ENCODE measurements at regions not wholly inside any gene's neighbourhood (a gene's known extent, or its start where the extent isn't known, plus 50 kb on each side); places are given as distances from the start of the nearest gene placed in this dataset.

DNA sequence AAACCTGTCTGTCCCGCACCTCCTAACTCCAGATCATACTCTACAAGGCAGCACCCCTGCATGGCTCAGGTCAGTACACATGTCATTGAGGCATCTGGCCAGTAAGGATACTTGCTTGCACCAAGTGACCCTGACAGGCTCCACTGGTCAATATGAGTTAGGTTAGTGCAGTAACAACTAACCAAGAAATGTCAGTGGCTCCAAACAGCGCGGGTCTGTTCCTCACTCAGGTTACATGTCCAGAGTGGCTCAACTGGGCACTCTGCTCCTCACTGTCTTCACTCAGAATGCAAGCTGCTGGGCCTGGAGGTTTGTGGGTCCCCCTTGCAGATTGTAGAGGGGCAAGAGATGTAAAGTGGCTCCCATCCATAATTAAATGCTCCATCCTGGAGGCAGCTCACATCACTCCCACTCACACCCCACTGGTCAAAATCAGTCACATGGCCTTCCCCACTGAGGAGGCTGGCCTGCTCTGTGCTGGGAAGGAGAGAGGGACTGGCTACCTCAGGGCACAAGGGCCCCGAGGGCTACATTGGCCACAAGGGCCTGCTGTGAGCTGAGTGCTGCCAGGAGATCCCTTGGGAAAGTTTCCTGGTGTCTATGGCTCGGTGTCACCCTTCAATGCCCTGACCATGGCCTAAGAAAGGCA, 109.1 kb upstream of the GDF10 start:
- no peak for DNase-seq (ENCODE audit: low spot score)

DNA sequence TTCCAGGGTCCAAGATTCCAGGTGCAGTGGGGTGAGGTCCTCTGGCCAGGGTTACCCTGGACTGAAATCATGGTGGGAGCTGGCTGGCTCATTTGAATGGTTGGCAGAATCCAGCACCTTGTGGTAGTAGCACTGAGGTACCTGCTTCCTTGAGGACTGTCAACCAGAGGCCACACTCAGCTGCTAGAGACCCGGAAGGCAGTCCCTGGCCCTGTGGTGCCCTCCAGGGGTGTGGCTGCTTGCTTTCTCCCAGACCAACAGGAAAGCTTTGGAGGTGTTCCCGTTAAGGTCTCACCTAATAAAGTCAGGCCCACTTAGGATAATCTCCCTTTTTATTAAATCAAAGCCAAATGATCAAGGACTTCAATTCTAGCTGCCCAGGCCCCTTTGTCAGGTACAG, 107.7 kb upstream of the GDF10 start:
- DNase-seq (ENCODE audit: low spot score) = no peak

DNA sequence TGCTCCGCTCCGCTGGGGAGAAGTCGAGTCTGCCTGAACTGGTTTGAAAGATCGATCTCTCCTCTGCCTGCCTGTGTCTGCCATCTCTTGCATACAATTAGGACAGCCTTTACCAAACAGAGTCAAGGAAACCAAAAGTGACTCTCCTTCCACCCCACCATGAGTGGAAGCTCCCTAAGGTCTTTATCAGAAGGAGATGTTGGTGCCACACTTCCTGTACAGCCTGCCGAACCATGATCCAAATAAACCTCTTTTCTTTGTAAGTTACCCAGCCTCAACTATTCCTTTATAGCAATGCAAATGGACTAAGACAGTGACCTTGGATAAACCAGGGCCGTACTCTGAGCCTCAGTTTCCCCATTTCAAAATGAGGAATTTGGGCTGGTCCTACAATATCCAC, 106.3 kb upstream of the GDF10 start:
- DNase-seq (ENCODE audit: low spot score) = no peak

DNA sequence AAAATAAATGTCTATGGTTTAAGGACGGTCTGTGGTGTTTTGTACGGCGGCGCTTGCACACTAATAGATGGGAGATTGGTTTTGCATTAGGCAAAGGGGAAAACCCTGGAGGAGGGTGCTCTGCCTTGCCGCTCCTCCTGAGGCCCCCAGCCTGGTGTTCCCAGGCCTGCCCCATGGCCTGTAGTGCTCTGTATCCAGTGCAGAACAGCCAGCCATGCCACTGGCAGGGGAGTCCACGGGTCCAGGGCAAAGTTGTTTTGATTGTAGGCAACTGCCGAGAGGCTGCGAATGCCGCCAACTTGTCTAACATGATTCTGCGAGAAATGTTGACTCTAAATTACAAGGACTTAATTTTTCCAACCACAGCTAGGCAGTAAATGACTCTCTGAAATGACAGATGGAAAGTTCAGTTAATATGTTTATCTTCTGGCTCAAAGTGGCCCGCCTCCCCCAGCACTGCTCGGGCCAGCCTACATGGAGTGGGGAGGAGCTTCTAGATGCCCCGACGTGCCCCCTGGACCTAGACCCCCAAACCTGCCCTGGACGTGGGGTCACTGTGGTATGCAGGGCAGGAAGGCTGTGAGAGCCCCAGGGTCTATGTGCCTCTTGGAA, 104.6 kb upstream of the GDF10 start:
- DNase-seq (ENCODE audit: low spot score) = no peak

DNA sequence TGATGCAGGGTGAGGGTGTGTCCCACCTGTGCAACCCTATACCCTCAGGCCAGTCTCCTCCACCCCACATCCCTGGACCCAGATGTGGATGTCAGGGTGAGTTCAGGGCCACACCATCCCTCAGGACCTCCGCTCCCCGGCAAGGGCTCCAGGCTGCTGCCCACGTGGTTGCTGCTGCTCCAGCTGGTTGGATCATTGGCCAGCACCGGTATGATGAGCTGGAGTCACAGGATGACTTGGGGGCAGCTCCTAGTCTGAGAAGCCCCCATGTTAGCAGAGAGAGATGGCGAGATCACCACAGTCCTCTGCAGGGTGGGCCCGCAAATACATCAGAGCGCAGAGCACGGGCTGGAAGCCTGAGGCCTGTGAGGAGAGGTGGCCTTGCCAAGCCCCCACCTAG, 103.3 kb upstream of the GDF10 start:
- no peak for DNase-seq (ENCODE audit: low spot score)

DNA sequence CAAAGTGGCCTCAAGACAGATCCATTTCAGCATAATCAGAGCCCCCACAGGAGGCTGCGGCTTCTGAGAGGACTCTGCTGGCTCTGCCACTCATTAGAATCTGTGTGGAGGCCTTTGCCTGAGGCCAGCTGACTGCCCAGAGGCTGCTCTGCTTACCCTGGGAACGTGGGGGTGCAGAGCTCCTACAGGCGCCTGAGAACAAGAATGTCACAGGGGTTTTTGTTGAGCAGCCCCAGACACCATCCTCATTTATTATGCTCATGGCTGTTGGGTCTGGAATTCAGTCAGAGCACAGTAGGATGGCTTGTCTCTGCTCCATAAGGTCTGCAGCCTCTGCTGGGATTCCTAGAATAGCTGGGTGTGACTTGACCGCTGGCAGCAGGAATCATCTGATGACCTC, 101.8 kb upstream of the GDF10 start:
- DNase-seq (ENCODE audit: low spot score) = no peak

DNA sequence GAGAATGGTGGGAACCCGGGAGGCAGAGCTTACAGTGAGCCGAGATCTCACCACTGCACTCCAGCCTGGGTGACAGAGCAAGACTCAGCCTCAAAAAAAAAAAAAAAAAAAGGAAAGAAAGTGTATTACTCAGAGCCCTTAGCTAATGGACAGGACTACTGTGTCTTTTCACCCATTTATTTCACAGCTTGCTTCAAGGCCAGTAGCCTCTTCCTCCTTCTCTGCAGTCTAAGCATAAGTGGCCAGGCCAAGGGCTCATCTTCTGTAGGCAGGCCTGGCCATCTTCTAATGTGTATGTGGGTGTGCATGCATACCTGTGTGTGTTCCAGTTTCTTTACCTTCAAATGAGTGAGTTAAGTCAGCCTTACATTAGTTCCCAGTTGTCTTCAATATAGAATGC, 94.8 kb upstream of the GDF10 start:
- no peak for DNase-seq (ENCODE audit: low spot score)

DNA sequence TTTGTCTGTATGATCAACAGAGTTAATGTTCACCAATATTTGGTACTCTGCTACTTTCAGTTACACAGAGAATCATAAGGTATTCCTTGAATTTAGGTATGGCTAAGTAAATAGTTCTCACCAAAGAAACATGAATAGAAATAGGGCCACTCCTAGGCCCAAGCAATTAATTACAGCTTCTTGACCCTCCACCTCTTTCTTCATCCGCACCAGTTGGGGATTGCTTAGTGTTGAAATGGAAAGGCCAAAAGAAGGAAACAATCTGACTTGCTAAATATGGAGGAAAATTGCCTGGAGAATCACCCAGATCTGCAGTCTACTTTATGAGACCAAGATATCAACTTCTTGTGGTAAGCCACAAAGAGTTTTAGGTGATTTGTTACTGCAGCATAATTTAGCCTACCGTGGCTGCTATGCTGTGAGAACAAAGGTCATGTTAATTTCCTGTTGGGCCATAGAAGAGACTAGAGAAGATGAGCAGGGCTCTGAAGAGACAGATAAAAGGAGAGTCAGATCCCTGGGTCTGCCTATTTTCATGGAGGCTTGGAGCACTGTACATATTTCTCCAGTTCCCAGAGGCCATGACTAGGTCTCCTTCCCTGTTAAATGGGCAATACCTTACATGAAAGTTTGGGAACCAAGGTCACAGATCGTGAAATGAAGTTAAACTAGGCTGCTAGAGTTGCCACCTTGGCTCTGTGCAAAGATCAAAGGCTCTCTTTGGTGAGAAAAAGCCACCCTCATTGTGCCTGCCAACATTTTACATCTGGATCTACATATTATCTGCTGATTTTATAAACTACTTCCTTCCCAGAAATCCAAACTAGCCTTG, 93.3 kb upstream of the GDF10 start:
- no peak for DNase-seq (ENCODE audit: low spot score)

DNA sequence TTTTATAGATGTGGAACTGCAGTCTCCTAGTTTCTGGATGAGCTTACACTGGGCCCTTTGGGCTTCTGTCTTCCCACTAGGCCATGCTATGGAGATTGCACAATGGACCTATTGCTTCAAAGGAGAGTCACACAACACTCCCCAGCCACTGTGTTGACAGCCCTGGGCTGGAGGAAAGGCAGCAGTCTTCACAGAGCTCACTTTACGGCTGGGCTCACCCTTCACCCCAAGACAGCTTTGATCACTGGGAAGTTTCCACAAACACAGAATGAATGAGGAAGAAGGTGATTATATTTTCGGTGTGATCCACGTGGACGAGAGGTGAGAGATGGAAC, 92.7 kb upstream of the GDF10 start:
- DNase-seq (ENCODE audit: low spot score) = no peak

DNA sequence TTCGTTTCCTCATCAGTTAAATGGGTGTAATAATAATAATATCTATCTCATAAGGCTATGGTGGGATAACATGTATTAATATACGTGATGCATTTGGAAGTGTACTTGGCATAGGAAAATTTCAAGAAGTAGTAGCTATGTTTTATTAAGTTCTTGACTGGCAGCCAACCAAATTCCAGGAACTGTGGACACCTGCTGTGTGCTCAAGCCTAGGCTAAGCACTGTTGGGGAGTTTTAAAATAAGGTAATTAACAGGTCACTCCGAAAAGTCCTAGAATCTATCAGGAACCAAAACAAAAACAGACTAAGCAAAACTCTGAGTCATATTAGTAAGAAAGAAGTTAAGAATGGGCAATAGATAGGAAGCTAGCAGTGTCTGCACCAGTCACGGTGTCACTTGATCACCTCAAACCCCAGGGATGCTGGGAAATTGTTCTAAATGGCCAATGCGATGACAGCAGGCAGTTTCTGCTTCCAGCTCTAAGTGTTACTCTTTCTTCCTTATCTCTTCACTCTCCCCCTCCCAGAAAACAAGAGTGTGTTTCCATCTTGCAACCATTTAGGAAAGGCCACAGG, 92.0 kb upstream of the GDF10 start:
- no peak for DNase-seq (ENCODE audit: low spot score)

DNA sequence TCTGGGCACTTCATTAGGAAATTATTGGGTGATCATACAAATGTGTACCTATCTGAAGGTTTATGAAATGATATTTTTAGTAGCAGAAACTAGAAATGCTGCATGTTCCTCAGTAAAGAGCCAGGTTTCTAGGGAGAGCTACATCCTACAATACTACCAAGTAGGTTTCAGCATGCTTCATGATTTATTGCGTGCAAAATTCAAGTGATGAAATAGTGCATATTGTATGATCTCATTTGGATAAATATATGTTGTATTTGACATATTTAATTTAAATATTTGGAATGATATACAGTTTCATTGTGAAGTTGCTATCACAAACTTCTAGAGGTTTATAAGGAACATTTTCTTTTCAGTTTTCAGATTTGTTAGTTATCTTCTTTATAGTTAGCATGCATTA, 90.5 kb upstream of the GDF10 start:
- no peak for DNase-seq (ENCODE audit: low spot score)

DNA sequence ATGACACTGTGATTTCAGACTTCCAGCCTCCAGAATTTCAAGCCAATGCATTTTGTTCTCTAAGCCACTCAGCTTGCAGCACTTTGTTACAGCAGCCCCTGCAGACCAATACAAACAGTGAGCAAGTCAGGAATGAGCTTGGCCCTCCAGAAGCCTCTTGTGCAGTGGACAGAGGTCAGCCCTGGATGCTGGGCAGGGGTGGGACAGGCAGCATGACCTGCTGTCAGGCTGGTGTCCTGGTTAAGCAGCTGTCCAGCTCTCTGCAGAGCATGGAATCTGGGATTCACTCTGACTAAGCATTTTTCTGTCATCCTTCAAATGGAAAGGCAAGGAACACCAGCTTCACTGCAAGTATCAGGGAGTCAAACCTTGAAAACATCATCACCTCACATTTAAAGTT, 85.5 kb upstream of the GDF10 start:
- DNase-seq (ENCODE audit: low spot score) = no peak

DNA sequence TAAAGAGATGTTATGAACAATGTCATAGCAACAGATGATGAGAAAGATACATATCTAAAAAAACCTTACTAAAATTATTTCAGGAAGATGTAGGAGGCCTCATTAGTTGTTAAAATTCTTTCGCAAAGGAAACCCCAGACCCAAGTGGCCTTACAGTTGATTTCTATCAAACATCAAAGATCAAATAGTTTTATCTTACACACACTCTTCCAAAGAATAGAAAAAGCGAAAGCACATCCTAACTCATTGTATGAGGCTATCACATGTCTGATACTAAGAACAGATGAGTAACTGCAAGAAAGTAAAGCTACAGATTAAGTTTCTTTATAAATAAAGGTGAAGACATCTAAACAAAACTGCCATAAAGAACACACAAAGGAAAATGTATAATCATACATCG, 82.9 kb upstream of the GDF10 start:
- DNase-seq (ENCODE audit: low spot score) = no peak

DNA sequence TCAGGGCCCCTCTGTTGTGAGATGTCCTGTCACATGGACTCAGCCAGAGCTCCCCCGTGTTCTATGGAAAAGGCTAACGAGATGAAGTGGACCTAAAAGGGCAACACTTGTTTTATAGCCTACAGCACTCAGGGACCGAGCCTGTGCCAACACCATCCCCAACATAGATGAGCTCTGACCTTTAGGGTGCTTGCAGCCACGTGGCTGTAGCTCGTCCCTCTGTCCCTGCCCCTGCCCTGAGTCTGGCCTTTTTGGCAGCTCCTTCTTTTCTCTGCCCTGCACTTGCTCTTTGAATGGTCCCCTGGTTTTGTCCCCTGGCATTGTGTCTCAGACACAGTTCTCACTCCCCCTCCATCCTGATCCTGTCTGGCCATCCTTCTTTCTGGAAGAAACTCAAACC, 81.2 kb upstream of the GDF10 start:
- DNase-seq (ENCODE audit: low spot score) = no peak

DNA sequence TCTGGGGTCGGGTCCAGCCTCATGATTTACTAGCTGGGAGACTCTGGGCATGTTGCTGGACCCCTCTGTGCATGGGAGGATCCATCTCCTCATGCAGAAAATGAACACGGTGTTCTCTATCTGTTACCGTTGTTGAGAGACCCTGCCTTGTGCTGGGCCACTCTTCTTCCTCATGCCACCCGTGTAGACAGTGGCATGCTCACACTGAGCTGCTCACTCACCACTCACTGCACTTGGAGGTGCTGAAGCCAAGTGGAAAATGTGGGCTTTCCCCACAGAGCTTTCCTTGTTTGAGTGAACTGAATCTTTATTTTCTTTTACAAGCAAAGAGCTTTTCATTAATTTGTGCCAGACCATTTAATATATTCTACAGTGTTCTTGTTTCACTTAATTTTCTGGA, 77.5 kb upstream of the GDF10 start:
- DNase-seq (ENCODE audit: low spot score) = no peak

DNA sequence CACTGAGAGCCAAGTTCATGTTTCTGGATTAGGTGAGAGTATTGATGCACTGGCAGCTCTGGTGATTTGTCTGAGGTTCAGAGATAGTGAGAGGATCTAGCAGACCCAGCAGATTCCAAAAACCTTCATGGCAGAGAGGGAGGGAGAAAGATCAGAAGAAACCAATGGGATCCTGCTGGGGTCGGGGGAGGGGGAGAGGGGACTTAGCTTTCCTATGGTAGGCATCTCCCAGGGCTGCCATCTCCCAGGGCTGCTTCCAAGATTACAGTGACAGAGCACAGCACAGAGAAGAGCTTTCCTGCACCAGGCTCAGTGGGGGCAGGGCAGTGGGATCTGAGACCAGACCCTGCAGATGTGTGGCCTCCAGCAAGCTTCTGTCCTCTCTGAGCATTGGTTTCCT, 76.8 kb upstream of the GDF10 start:
- no peak for DNase-seq (ENCODE audit: low spot score)

DNA sequence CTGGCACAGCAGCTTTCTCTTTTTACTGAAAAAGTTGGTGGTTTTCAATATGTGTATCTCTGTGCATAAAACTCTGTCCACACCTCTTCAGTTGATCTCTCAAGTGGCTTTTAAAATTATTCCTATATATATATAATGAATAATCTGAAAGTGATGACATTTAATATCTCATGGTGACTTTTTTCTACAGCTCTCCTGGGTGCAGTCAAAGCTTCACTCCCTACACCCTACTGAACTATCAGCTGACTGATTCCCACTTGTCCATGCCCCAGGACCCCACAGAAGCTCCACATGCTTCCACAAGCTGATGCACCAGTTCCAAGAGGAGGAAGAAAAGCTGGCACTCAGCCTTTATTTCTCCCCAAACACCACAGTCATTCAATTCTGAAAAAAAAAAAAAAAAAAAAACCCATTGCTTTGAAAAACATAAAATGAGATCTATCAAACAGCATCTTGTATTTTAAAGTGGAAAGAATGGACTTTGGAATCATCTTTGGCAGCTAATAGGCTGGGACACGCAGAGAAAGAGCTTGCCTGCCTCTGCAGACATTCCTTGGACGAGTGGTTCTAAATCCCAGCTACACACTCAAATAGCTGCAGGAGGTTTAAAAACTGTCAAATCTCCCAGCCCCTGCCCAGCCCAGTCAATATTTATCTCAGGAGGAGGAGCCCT, 75.3 kb upstream of the GDF10 start:
- no peak for DNase-seq (ENCODE audit: low spot score)

DNA sequence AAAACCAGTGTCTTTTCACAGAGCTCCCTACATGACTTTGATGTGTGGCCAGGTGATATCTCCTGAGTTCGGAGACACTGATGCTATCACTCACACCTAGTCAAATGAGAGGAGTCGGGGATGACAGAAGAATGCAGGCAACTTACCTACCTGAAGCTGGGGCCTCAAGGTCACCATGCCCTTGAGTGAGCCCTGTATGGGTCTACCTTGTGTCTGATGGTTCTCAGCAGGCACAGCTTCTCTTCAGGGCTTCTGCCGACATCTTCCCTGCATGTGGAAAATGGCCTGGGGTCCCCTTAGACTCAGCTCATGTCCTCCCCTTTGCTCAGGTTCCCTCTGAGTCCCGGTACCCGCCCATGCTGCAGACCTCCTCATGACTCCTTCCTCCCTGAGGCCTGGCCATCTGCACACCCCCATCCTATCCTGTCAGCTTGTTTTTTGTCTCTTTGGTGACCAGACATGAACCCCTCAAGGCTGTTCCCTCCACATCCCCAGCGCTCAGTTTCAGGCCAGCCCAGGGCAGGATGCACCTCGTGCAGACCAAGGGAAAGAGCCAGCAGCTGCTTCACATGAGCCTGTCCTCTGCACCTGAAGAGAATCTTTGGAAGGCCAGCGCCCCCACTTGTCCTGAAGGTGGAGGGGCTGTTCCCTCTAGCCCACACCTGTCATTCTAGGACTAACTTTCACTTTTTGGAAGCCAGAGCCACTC, 74.6 kb upstream of the GDF10 start:
- no peak for DNase-seq (ENCODE audit: low spot score)

DNA sequence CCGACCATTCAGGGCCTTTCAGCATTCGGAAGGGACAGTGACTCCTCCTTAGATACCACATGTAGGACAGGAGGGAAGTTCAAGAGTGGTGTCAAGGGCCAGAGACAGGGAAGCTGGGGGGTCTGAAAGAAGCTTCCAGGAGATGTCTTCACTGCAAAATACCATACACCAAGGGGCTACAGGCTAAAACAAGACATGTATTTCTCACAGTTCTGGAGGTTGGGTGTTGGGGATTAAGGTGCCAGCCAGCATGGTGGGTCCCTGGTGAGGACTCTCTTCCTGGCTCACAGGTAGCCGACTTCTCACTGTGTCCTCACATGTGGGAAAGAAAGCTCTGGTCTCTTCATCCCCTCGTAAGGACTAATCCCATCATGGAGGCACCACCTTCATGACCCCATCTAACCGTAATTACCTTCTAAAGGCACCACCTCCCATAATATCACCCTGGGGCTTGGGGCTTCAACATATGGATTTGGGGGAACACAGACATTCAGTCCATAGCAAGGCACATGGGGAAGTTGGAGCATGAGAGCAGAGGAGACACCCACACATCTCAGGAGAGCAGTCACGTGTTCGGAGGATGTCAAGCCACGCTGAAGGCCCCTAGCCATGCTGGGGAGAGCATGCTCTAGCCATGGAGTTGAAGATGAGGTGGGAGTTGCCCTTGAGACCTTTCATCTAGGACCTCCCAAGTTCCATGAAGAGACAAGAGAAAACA, 73.9 kb upstream of the GDF10 start:
- DNase-seq (ENCODE audit: low spot score) = no peak

DNA sequence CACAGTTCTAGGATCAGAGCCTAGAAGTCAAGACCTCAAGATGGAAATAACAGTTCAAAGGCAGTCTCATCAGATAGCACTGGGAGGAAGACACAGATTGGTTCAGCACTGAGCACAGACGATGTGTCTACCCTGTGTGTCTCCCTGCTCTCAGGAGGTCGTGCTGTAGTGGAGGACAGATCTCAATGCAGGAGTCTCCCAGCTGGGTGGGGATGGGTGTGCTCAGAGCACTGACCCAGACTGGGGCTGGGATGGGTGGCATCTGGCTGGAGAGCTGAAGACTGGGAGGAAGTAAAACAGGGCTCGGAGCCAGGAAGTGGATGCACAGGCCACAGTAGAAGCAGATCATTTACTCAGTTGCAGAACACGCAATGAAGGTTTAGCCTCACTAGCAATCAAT, 69.5 kb upstream of the GDF10 start:
- DNase-seq (ENCODE audit: low spot score) = no peak

DNA sequence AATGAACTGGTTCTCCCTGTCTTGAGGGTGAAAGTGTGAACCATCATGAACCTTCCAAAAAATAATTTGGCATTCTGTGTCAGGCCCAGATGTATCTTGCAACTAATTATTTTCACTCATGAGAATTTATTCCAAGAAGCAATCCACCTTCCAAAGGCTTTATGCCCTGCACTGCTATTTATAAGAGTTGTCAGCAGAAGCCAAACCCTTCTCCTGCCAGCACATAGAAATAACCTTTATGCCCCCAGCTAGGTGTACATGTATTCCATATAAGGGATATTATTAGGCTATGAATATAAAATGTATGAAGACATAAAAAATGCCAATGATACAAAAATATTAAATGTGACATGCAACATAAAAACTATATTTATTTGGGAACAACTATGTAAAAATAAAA, 69.0 kb upstream of the GDF10 start:
- DNase-seq (ENCODE audit: low spot score) = no peak
